ENCODE measurements at regions not wholly inside any gene's neighbourhood (a gene's known extent, or its start where the extent isn't known, plus 50 kb on each side); places are given as distances from the start of the nearest gene placed in this dataset.

DNA sequence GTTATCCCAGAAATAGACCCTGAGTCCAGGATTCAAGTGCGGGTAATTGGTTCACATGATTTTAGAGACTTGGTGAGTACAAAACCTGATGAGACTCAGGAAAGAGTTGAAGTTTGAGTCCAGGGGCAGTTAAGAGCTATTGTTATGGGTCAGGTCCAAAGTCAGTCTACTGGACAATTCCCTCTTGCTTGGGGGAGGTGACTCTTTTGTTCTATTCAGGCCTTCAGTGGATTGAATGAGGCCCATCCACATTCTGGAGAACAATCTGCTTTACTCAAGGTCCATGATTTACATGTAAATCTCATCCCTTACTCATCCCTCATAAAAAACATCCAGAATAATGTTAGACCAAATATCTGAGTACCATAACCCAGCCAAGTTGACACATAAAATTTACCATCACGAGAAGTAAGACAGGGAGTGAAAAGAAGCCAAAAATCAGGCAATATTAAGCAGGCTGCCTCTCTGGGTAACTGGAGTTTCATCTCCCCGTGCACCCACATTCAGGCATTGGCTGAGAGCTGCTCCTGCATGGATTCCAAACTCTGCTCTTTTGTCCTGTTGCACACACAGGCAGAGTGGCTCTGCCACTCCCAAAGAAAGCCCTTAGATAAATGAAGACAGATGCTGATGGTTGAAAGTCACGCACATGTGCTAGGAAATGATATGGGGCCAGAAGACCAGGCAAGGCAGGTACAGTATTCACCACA, 156.0 kb upstream of the SALL1 start:
- Histone ChIP-seq H3K4me3 (ENCODE audit: low read depth, low read length, poor library complexity, severe bottlenecking) (no peak overlapping the region), H4K20me1 (ENCODE audit: insufficient read depth, low read length) (no peaks in the 10 kb centered on the region), H3K9me3 (ENCODE audit: low read length) (no peaks in the 10 kb centered on the region), H3K79me2 (ENCODE audit: insufficient read depth, low read depth, low read length) (no peaks in the 10 kb centered on the region), H3K27ac (ENCODE audit: low read depth, low read length, poor library complexity, severe bottlenecking) (no peak overlapping the region), H3K4me2 (ENCODE audit: low read length) (no peak overlapping the region), H3K9me2 (ENCODE audit: insufficient read depth, low read length) (no peaks in the 10 kb centered on the region), H3K4me1 (ENCODE audit: insufficient read depth, low read length, poor library complexity, severe bottlenecking) (no peaks in the 10 kb centered on the region), H2AFZ (ENCODE audit: low read length) (no peak overlapping the region), H3K36me3 (ENCODE audit: insufficient read depth, low read length) (no peaks in the 10 kb centered on the region)
- no peak for TF ChIP-seq EZH2phosphoT487 (IDR thresholded peaks at IDR 0.05; ENCODE audit: borderline replicate concordance, low read depth, low read length)
- TF ChIP-seq, protein P1, sequence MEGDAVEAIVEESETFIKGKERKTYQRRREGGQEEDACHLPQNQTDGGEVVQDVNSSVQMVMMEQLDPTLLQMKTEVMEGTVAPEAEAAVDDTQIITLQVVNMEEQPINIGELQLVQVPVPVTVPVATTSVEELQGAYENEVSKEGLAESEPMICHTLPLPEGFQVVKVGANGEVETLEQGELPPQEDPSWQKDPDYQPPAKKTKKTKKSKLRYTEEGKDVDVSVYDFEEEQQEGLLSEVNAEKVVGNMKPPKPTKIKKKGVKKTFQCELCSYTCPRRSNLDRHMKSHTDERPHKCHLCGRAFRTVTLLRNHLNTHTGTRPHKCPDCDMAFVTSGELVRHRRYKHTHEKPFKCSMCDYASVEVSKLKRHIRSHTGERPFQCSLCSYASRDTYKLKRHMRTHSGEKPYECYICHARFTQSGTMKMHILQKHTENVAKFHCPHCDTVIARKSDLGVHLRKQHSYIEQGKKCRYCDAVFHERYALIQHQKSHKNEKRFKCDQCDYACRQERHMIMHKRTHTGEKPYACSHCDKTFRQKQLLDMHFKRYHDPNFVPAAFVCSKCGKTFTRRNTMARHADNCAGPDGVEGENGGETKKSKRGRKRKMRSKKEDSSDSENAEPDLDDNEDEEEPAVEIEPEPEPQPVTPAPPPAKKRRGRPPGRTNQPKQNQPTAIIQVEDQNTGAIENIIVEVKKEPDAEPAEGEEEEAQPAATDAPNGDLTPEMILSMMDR (conservative IDR thresholded peaks at IDR 0.05; ENCODE audit: low read length), result no peak
- intact Hi-C loops (cut with micrococcal nuclease; ENCODE audit: unreplicated experiment), result no loop called here
- BruUV-seq (replicated peaks), result no TSS peak
- CTCF ChIA-PET (ENCODE audit: unreplicated experiment), result no interaction called here
- POLR2A ChIA-PET, result no interaction called here
- DNase-seq (ENCODE audit: low spot score), result no peak

GRCh38 chr16:51306116-51306515, 155.0 kb upstream of the SALL1 start:
- Histone ChIP-seq H3K27ac (ENCODE audit: low read depth, low read length, poor library complexity, severe bottlenecking) (no peak overlapping the region), H3K9me3 (ENCODE audit: low read length) (no peaks in the 10 kb centered on the region), H3K4me3 (ENCODE audit: low read depth, low read length, poor library complexity, severe bottlenecking) (no peak overlapping the region), H4K20me1 (ENCODE audit: insufficient read depth, low read length) (no peaks in the 10 kb centered on the region), H3K4me1 (ENCODE audit: insufficient read depth, low read length, poor library complexity, severe bottlenecking) (no peaks in the 10 kb centered on the region), H3K36me3 (ENCODE audit: insufficient read depth, low read length) (no peaks in the 10 kb centered on the region), H3K9me2 (ENCODE audit: insufficient read depth, low read length) (no peaks in the 10 kb centered on the region), H3K4me2 (ENCODE audit: low read length) (no peak overlapping the region), H3K79me2 (ENCODE audit: insufficient read depth, low read depth, low read length) (no peaks in the 10 kb centered on the region), H2AFZ (ENCODE audit: low read length) (no peak overlapping the region)
- DNase-seq (ENCODE audit: low spot score), result no peak
- ChIA-PET POLR2A (no interaction called here), CTCF (ENCODE audit: unreplicated experiment) (no interaction called here)
- TF ChIP-seq, protein P1 (conservative IDR thresholded peaks at IDR 0.05; ENCODE audit: low read length), result no peak
- intact Hi-C loops (cut with micrococcal nuclease; ENCODE audit: unreplicated experiment), result no loop called here
- no TSS peak for BruUV-seq (replicated peaks)

DNA sequence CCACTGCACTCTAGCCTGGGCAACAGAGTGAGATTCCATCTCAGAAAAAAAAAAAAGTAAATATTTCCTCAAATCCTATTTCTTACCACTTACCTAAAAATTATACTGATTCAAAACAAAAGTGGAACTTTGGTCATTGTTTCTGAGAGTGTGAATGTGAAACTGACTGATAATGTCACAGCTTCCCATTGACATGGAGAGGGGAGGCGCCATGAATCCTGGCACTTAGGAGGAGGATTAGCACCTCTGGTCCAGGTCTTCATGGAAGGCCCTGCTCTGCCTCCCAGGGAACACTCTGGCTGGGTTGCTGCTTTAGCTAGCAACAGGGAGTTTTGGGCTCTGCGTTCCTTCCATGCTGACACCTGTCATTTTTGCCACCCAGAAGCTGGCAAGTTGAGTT, 154.3 kb upstream of the SALL1 start:
- no TSS peak for BruUV-seq (replicated peaks)
- Histone ChIP-seq H4K20me1 (ENCODE audit: insufficient read depth, low read length) (no peaks in the 10 kb centered on the region), H3K27ac (ENCODE audit: low read depth, low read length, poor library complexity, severe bottlenecking) (no peak overlapping the region), H3K79me2 (ENCODE audit: insufficient read depth, low read depth, low read length) (no peaks in the 10 kb centered on the region), H3K4me1 (ENCODE audit: insufficient read depth, low read length, poor library complexity, severe bottlenecking) (no peaks in the 10 kb centered on the region), H2AFZ (ENCODE audit: low read length) (no peak overlapping the region), H3K4me3 (ENCODE audit: low read depth, low read length, poor library complexity, severe bottlenecking) (no peak overlapping the region), H3K4me2 (ENCODE audit: low read length) (no peak overlapping the region), H3K36me3 (ENCODE audit: insufficient read depth, low read length) (no peaks in the 10 kb centered on the region), H3K9me2 (ENCODE audit: insufficient read depth, low read length) (no peaks in the 10 kb centered on the region), H3K9me3 (ENCODE audit: low read length) (no peaks in the 10 kb centered on the region)
- no peak for DNase-seq (ENCODE audit: low spot score)
- TF ChIP-seq, protein P1 (conservative IDR thresholded peaks at IDR 0.05; ENCODE audit: low read length), result no peak
- no peak for TF ChIP-seq EZH2phosphoT487 (IDR thresholded peaks at IDR 0.05; ENCODE audit: borderline replicate concordance, low read depth, low read length)
- intact Hi-C loops (cut with micrococcal nuclease; ENCODE audit: unreplicated experiment), result no loop called here
- ChIA-PET CTCF (ENCODE audit: unreplicated experiment) (no interaction called here), POLR2A (no interaction called here)

Data from OCI-LY7 (cell line).